ENCODE measurements at regions not wholly inside any gene's neighbourhood (a gene's known extent, or its start where the extent isn't known, plus 50 kb on each side); places are given as distances from the start of the nearest gene placed in this dataset.

DNA sequence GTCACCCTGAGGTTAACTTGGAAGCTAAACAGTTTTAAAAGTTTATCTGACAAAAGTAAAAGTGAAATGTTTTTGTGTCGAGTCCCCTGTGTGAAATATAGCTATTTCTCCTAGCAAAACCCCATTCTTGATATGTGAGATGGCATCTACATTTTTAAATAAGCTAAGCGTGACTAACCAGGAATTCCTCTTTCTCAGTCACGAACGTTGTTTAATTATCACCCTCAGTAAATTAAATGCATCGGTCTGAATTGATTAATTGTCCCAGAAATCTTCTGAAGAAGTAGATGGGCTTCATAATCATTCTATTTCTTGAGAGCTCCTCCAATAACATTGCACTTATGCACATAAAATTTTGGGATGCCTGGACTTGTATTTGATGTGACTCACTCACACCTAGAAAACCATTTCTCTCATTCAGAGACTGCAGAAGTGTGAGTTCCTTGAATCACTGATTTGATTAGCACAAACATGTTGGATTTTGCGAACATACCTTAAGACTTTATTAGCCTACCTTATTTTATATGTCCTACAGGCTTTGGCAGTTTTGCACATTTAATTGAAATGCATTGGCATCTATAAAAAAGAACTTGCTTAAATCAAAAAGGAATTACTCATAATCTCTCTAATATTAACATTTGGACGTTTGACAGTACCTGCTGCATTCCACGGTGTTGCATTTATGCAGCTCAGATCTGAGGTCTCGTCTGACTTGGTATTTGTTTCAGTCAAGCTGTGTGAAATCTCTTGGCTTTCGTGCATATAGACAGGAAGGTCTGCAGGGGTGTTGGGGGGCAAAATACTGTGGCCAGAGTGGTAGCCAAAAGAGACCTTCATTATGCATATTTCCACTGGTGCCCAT lies 475.2 kb downstream of the EPHA4 start:
- DNase-seq, result no peak

DNA sequence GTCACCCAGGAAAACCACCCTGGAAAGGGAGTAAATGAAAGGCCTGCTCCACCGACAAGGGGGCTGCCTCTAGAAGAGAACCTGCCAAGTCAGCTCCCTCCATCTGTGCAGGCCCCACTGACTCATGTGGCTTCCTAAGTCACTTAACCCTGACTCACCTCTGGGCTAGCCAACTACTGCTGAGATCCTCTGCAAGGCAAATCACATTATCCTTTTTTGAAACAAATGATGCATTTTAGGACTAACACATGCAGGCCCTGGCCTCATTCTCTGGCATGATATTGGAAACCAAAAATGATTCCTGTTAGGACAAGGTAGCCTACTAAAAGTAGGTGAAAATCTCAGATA lies 474.6 kb downstream of the EPHA4 start:
- DNase-seq, result no peak

DNA sequence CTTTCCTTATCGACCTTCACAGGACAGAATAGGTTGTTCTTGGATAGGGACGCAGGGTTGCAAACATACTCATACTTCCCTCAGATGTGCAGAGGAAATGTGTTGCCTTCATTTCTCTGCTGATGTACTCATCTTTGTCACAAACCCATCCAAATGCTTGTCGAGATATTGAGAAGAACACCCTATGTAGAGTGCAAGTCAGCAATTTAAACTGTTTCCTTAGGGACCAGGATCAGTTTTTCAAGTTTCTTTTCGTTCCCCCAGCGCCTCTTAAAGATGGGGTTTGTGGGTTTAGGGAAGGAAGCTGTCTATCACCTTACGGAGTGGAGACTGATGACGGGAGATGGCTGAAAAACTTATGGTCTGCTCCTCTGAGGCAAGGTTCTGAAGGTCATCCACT lies 474.2 kb downstream of the EPHA4 start:
- DNase-seq, result no peak

DNA sequence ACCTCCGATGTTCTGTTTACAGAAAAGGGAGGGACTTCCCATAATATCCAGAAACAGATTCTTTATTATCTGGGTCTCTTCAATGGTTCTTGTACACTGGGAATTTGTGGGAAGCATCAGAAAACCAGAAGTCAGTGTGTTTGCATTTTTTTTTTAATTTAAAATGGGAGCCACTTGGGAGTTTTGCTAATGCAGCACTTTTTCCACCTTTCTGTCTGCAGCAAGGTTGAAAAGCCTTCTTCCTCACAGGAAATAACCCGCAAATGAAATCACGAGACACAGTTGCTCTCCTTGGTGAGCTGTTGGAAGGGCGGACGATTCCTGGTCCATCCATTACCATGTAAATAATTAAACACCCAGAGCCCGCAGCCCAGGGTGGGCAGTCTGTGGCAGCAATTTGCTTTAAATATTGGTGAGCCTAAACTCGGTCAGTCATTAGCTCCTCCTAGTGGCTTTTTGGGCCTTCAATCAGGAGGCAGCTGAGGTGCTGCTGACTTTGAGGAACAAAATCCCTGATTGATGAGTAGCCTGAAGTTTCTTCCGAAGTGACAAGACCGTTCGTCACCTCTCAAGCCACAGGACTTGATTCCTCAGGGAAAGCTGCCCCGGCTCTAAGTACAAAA lies 471.5 kb downstream of the EPHA4 start:
- peak in 1 of 2 experiments; percentile 36 for DNase-seq

DNA sequence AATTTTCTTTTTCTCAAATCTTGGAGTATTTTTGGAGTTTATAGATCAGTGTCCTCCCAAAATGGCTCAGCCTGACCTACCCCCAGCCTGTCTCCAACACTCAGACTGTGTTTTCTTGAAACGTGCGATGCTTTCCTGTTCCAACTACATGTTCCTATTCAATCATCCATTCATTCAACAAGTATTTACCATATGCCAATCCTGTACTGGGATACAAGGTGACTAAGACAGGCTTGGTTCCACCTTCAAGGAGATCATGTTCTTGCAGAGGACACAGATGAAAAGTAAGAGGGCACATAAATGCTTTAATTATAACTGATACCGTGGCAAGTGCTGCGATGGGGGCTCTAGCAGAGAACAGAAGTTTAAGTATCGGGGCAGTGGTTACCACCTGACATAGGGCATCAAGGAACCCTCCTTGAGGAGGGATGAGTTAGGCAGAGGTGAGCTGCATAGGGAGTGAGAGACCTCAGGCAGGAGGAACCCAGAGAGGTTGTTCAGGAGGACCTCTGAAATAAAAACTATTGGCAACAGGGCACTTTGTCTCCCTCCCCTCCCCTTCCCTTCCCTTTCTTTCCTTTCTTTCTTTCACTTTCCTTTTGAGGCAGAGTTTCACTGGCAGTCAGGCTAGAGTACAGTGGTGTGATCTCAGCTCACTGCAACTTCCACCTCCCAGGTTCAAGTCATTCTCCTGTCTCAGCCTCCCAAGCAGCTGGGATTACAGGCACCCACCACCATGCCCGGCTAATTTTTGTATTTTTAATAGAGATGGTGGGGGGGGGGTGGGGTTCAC lies 469.0 kb downstream of the EPHA4 start:
- DNase-seq, result no peak

DNA sequence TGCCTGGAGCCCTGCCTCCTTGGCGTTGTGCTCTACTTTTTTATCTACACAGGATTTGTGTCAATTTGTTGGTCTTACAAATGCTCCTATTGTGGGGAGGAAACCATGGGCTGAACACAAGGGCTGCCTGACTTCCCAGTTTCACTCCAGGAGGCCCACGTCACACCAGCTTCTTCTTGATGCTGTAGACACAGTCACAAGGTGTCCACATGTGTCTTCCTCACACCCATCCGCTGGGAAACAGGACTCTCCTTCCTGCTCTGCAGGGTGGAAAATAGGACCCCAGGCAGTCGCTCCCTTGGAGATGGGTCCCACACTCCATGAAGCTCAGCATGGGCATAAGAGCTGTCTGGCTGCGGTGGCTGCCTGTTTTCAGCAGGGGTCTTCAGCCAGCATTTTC lies 468.2 kb downstream of the EPHA4 start:
- DNase-seq, result no peak

- peak; percentile 40 to 79 for DNase-seq
Observed at GRCh38 chr2:221104361-221104811, 467.7 kb downstream of the EPHA4 start.

- peak in 1 of 2 experiments; percentile 8 for DNase-seq
Observed at GRCh38 chr2:221106241-221106640, 465.9 kb downstream of the EPHA4 start.

DNA sequence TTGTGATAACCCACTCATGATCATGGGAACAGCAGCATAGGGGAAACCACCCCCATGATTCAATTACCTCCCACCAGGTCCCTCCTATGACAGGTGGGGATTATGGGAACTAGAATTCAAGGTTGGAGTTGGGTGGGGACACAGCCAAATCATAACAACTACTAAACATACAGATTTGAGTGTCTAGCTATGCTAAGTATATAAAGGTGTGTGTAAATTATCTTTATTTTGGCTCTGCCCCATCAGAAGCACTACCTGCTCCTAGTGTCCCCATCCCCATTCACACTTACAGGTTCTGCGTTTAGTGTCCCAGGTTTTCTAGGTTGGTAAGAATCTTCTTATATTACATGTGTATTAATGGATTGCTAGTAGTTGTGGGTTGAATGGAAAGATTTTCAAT lies 464.7 kb downstream of the EPHA4 start:
- DNase-seq, result no peak

GRCh38 chr2:221109552-221109951 lies 462.6 kb downstream of the EPHA4 start:
- no peak for DNase-seq

DNA sequence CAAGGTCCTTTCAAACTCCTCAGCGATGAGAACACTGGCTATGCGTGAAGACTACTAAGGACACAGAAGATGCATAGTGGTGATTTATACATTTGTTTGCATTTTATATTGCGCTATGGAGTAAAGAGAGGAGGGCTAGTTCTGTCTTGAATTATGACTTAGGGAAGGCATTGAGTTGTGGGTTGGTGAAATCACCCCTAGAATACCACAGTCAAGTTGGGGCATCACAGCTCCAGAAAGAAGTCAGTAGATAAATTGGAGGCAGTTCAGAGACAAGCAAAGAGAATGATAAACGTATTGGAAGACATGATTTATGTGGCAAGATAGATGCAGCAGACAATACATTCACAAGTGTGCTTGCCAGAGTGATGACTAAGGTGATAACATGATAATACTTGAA lies 460.4 kb downstream of the EPHA4 start:
- no peak for DNase-seq

- DNase-seq, result peak in 1 of 2 experiments; percentile 69
Observed at GRCh38 chr2:221112744-221113143, 459.4 kb downstream of the EPHA4 start.

DNA sequence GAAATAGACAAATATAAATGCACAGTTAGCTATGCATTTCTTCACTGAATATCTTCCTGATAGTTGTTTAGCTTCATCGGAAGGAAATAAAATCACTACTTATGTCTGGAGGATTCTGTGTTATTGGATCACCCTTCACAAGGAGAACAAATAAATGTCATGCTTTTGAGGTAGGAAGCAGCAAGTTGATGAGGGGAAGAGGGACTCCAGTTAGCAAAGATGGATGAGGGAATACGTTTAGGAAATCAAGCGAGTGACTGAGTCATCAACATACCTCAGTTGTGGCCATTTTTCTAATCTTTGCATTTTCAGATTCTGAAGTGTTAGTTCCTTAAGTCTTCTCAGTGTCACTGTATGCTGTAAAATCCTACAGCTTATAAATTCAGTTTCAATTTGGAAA lies 456.2 kb downstream of the EPHA4 start:
- DNase-seq, result no peak

GRCh38 chr2:221120643-221121042 lies 451.5 kb downstream of the EPHA4 start:
- no peak for DNase-seq

GRCh38 chr2:221123396-221123795 lies 448.7 kb downstream of the EPHA4 start:
- DNase-seq, result no peak

DNA sequence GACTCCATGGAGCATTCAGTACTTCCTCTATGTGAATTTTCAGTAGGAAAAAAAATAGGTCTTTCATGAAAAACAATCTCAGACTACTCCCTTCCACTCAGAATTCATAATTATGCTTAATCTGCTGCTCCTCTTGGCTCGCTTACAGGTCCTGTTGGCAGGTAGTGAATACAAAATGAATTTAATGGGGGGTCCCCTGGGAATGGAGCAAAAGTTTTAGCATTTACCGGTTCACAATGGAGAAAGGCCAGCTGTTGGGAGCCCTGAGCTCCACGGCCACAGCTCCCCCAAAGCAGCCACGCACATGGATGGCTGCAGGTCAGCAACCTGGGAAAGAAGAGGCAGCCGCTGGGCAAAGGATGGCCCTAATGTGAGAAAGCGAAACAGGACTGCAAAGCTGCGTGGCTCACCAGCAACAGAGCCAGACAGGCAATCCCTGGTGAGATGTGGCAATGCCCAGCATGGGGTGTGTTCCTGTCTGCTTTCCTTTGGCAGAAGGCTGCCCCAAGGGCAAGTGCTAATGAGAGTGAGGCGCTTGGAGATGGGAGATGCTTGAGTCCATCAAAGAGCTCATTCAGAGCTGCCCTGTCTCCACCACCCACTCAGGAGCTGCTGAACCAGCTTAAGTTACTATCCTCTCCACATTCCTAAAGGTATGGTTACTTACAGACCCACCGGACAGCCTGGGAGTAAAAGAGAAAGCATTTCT lies 447.4 kb downstream of the EPHA4 start:
- peak in 1 of 2 experiments; percentile 44 for DNase-seq

DNA sequence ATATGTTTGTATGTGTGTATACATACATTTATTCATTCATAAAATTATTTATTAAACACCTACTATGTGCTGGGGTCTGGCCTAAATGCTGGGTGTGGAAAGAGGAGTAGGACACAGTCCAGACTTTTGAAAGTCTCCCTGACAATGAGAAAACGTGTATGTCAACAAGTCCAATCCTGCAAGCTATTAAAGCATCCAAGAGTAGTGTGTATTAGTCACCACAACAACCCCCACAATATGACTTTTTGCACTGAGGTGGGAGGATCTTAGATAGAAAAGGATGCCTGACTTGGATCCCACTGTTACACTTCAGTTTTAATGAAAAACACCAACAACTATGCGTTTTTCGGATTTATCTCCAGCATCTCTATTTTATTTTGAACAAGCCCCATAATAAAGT lies 446.4 kb downstream of the EPHA4 start:
- no peak for DNase-seq

DNA sequence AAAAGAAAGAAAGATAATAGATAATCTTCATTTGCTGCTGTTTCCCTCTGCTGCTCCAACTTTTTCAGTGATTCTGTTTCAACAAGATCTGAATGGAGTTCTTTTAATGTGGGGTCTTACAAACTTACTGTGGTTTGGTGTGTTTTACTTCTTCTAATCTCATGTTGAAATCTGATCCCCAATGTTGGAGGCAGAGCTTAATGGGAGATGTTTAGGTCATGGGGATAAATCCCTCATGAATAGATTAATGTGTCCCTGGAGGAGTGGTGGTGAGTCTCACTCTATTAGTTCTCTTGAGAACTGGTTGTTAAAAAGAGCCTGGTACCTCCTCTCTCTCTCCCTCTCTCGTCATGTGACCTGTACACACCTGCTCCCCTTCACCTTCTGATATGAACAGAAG lies 442.4 kb downstream of the EPHA4 start:
- peak in 1 of 2 experiments; percentile 57 for DNase-seq

DNA sequence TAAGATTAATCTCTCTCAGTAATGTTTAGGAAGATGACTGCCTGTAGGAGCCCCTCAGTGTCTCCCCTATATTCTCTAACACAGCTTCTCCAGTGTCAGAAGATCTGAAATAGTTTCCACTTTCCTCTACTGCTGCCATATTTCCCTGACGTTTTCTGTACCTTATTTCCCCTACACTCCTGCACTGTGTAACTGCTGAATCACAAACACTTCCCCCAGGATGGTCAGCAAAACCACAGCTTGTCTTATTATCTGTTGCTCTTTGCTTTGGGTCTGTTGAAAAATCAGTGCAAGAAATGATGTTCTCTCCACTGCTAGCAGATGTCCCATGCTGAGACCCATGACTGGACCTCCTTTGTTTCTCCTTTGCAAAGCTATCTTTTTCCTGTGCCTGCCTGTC lies 441.7 kb downstream of the EPHA4 start:
- DNase-seq, result no peak

GRCh38 chr2:221133941-221134340 lies 438.2 kb downstream of the EPHA4 start:
- DNase-seq, result peak; percentile 13 to 64

GRCh38 chr2:221134718-221135117 lies 437.4 kb downstream of the EPHA4 start:
- DNase-seq, result no peak

GRCh38 chr2:221135699-221136098 lies 436.4 kb downstream of the EPHA4 start:
- DNase-seq, result no peak

DNA sequence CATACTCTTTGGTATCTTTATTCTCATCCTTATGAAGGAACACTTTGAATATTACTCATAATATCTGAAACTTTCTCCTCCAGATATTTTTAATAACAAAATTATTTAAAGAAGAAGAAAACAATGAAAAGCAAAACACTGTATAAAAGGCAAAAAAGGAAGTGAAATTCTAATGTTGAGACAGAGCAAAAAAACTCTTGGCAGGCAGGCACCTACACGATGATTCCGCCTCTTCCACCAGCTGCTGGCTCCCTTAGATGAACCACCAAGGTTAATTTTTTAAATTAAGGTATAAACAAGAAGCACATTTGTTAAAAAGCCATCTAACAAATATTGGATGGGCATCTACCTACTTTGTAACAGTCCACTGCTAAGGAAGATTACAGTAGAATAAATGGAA lies 434.7 kb downstream of the EPHA4 start:
- no peak for DNase-seq

Measured in NCI-H524 (cell line).